GM10266 (cell line): ENCODE measurements at regions not wholly inside any gene's neighbourhood (a gene's known extent, or its start where the extent isn't known, plus 50 kb on each side); places are given as distances from the start of the nearest gene placed in this dataset.
A peak's percentile ranks its signal among the peaks of the same experiment; 100 is the strongest.

Source experiments
- DNase-seq: peaks from one replicate; pipeline ENCODE4 v3.0.0; 2012; ENCODE audit errors: extremely low spot score
- CTCF ChIP-seq: IDR thresholded peaks from 2 replicates; pipeline ENCODE4 v1.5.1; 2012; ENCODE audit warnings: mild to moderate bottlenecking, low read depth; ENCODE audit not compliant: control insufficient read depth, insufficient read depth; ENCODE audit errors: missing control alignments

GRCh38 chr14:95452176-95452892, 64.1 kb downstream of the SYNE3 start:
- DNase-seq: no peak
- peak; percentile 46 for TF ChIP-seq CTCF

GRCh38 chr14:95449131-95449530, 67.3 kb downstream of the SYNE3 start:
- TF ChIP-seq CTCF: no peak

GRCh38 chr14:95446470-95446869, 70.0 kb downstream of the SYNE3 start:
- TF ChIP-seq CTCF: no peak
- no peak for DNase-seq

More at GRCh38 chr14:95449131-95449530, 67.3 kb downstream of the SYNE3 start:
- DNase-seq: no peak

GRCh38 chr14:95445676-95446075, 70.8 kb downstream of the SYNE3 start:
- no peak for TF ChIP-seq CTCF
- DNase-seq: no peak

DNA sequence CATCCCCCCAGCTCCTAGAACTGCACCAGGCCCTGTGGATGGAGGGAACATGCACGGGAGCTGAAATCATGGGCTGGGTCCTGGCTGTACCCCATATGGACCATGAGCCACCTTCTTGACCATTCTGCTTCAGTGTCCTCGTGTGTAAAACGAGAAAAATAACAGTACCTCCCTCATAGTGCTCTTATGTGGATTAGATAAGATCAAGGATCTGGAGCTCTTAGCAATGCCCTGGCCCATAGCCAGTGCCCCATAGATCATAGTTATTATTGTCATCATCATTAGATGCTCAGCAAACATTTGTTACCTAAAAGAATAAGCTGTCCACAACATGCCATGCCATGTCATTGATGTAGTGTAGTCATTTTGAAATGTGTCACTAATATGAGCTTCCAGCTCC, 71.3 kb downstream of the SYNE3 start:
- DNase-seq: no peak
- TF ChIP-seq CTCF: no peak

DNA sequence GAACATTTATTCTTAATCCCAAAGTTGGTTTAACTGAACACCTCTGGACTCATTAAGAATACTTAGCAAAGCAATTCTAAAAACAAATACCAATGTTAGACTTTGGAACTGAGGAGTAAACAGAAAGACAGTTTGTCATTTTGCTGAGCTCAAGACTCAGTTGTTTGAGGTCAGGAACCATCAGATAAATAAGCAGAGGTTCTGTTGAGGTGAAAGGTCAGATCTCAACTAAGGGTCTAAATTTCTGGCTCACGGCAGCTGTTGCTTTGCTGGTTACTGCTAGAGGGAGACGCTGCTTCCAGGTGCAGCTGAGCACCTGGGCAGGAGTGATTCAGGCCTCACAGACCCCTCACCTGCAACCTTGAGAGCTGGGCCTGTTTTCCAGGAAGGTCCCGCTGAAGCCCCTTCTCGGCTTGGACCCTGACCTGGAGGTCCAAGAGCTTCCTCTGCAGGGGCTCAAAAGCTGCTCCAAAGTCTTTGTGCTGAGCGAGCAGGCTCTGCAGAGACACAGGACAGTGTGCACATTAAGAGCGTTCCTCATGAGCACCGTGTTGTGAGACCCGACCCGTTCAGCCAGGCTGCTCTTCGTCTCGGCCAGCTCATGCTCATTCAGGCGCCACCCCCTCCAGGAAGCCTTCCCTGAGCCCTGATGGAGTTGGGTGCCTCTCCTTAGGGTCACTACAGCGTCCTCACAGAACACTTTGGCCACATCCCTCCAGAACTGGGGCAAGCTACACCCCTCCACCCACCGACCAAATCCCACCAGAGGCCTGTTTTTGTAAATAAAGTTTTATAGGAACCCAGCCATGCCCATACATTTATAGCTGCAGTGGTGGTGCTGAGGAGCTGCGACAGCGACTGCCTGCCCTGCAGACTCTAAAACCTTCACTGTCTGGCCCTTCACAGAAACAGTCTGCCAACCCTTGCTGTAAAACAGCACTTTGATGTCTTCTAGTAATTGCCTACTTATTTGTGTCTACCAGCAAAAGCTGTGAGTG, 72.0 kb downstream of the SYNE3 start:
- TF ChIP-seq CTCF: no peak
- DNase-seq: no peak

DNA sequence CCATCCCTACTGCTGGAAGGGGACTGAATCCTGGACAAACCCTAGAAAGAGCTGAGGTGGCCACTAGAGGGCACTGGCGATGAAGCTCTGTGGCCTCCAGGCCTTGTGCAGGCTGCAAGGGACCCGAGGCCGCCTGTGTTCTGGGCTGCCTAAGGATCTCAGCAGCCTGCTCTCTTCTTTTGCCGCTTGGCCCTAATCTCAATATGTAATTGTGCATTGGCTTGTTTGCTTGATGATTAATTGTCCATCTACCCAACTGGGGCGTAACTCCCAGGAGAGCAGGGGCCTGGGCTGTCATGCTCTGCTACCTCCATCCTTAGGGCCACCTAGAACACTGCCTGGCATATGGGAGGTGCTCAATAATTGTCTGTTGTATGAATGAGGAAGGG, 73.8 kb downstream of the SYNE3 start:
- DNase-seq: peak; percentile 88
- TF ChIP-seq CTCF: peak; percentile 87
